ENCODE measurements at regions not wholly inside any gene's neighbourhood (a gene's known extent, or its start where the extent isn't known, plus 50 kb on each side); places are given as distances from the start of the nearest gene placed in this dataset.

DNA sequence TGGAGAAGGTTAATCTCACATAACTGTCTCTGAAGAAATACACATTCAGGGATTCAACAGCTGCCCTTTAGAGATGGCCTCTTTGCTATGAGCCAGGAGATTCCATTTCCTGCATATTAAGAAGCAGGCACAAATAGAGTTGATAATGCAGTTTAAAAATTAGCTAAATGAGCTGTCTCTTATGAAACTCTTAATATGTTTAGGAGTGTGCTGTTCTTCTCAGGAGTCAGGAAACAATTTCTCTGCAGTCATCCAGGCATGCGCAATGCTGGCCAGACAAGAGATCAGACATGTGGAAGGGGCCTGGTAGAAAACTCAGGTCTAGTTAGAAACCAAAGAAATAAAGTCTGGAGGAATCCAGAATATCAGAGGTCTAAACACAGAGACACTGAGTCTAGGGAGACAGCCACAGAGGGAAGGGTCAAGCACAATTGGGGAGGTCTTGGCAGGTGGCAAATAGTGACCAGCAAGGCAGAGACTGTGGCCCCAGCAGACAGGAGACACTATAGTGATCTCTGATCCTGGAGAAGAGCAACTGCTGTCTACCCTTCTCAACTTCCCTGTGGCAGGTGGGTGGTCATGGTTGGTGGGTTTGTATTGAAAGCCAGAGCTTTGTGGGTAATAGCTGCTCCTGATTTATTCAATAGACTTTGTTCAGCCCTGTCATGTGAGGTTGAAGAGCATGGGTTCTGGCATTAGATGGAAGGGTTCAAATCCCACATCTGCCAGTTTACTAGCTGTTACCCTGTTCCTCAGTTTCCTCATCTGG lies 185.8 kb upstream of the RMST start:
- no peak for DNase-seq

DNA sequence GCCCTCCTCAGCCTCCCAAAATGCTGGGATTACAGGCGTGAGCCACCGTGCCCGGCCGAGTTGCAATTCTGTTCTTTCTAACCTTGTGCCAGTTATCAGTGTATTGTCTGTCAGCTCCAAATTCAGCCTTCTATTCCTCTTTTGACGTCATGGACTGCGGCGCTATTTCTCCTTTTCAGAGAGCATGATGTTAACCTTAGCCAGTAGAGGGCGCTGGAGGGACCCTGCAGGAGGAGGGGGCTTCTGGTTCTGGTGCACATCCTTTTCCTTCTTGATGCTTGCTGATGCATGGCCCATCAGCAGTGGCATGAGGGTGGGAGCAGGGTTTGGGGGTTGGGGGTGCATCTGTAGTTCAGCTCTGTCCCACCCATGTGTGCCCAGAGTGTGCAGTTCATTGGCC lies 179.3 kb upstream of the RMST start:
- DNase-seq = no peak

DNA sequence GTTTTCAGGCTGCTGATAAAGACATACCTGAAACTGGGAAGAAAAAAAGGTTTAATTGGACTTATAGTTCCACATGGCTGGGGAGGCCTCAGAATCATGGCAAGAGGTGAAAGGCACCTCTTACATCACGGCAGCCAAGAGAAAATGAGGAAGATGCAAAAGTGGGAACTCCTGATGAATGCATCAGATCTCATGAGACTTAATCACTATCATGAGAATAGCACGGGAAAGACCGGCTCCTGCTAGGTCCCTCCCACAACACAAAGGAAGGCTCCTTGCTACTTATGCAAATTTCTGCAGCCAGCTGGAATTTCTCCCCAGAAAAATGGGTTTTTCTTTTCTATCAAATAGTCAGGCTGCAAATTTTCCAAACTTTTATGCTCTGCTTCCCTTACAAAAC lies 174.1 kb upstream of the RMST start:
- DNase-seq = no peak

DNA sequence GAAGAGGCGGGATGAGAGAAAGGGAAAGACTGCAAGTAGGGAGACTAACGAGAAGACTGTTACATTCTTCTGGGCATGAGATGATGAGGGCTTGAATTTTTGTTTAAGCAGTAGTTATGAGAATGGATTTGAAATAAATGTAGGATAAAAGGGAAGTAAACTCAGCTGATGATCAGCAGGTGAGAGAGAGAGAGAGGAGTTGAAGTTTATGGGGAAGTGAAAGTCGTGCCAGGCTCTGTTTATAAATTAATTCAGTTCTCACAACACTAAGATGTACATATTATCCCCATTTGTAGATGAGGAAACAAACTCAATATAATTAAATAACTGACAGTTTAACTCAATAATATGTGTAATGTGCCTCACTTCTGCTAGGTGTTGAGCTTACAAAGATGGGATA lies 170.0 kb upstream of the RMST start:
- no peak for DNase-seq

DNA sequence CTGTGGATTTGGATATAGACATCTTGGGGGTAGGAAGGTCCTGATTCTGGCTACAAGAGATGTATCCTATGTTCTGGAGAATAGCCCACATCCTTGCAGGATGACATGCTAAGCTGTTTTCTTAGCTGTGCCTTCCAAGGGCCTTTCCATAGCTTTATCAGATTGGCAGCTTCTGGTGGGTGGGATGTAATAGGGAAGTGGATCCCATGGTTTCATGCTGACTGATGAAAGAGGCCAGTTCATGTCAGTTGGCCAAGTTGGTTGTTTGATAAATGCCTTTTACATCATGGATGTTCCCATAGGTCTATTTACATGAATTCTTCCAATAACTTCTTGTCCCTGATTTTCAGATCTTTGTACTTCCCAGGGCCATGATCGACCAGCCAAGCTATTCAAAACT lies 169.1 kb upstream of the RMST start:
- DNase-seq = no peak

DNA sequence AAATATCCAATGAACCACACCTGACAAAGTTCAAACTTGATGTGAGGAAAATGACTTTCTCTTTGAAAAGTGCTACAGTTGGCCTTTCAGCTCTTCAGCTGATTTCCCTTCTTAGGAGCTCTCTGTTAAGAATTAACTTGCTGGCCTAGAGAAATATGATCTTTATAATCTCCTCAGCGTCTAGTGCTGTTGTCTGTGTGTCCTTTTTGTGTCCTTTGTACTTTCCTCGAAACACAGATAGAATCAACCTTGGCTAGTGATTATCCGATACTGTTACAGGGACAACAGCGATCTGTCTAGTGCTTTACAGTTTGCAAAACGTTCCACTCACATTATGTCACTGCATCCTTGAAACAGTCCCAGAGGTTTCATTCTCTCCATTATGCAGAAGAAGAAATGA lies 162.8 kb upstream of the RMST start:
- no peak for DNase-seq

DNA sequence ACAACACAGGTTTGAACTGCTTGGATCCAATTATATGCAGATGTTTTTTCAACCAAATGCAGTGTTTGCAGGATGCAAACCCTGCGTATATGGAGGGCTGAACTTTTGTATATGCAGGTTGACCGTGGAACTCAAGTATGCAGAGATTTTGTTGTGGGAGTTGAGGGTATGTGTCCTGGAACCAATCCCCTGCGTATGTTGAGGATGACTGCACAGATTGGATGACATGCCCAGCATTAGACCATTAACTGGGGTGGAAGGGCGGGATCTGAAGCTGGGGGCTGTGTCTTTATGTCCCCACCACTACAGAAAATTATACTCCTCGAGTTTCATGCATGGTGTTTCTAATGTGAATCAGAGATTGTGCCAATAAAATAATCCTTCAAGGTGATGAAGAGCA lies 162.2 kb upstream of the RMST start:
- no peak for DNase-seq

DNA sequence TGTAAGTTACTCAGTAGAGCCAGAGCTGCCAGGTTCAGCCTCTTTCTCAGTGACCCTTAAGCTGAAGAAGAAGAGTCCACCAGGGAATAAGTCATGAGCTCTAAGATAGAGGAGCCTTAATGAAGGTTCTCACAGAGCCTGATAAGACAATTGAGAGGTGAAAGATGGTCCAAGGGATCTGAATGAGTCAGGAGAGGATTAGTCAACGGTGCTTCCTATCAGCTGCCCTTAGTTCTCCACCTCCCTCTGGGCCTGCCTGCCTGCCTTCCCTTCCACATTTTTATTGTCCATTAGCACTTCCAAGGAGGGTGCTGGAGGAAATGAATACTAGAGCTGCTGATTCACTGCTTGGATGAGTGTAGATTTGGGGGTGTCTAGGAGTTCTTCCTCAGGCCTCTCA lies 161.7 kb upstream of the RMST start:
- DNase-seq = no peak

DNA sequence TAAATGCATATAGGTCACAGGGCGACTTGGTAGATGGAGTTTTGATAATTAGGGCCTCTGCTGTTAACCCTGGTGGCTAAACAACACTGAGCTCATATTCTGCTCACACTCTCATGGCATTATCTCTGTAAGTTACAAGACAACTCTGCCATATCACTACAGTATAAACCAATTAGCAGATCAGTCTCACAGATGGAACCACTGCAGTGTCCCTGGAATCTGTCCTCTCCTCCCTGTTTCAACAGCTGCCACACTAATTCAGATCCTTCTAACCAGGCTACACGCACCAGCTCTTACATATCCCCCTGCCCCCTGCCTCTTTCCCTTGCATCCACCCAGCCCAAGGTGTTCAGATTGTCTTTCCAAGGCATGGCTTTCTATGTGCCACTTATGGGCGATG lies 161.0 kb upstream of the RMST start:
- no peak for DNase-seq

DNA sequence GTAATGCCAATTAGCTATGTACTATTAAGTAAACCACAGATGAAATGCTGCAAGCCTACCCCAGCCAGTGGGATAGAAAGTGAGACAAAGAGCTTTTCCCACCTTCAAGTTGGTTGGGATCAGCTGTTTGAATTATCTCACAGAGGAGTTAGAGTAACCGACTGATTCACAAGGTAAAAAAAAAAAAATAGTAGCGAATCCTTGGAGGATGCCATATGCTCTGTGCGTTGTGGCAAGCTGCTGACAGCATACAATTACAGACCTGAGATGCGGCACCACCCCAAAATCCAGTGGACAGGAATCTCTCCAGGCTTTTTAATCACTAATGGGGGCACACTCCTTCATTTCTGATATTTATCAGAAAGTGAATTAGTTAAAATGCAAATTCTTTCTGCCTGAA lies 157.0 kb upstream of the RMST start:
- no peak for DNase-seq

DNA sequence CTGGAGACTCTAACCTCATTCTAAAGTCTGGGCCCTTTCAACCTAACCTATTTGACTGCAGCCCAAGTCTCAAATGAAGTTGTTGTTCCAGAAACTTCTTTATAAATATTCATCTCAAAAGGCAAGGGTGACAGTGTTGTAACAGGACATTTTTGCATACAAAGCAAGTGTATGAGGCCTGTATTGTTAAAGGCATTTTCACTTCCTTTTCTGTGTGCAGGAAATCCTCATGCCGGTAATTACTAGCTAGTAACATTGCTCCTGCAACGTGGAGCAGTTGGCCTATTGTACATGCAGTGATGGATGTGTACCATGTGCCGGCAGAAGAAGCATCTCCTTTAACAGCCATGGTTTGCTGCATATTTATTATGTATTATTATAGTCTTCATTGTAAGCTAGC lies 156.5 kb upstream of the RMST start:
- DNase-seq = no peak

DNA sequence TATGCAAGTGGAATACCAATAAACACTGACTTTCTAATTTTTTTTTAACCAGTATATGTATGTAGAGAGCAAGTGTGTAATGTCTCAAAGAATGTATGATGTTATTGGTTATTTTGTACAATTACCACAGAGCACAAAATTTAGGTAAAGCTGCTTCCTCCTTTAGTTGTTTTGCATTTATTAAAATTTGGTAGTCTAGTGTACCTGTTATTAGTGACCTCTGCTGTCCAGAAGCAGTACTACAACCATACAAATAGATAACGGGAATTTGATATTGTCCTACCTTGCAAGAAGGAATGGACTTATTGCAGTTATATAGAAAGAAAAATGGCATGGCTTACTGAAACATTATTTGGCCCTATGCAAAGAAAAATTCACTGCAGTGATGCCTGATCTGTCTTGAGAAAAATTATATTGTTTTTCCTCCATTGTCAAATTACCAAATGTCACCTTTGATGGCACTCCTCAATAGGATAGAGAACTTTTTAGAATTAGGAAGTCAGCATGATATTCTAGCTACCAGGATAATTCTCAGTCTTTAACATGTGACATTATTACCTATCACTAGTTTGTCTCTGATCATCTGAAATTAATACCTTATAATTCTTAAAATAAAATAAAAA lies 153.9 kb upstream of the RMST start:
- no peak for DNase-seq

DNA sequence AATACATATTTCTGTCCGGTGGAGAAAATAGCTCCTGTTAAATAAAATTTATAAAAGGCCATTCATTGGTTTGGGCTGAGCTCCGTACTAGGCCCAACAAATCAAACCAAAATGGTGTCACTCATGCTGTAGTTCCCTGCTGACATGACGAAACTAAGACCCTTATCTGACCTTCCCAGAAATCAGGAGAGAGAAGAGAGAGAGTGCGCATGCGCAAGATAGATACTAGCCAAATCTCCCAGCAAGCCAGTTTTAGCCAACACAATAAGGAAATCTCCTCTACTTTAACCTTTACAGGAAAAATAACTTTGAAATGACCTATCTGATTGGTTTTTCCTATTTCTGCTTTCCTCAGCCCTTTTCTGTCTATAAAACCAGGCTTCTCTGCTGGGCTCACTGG lies 152.7 kb upstream of the RMST start:
- no peak for DNase-seq

DNA sequence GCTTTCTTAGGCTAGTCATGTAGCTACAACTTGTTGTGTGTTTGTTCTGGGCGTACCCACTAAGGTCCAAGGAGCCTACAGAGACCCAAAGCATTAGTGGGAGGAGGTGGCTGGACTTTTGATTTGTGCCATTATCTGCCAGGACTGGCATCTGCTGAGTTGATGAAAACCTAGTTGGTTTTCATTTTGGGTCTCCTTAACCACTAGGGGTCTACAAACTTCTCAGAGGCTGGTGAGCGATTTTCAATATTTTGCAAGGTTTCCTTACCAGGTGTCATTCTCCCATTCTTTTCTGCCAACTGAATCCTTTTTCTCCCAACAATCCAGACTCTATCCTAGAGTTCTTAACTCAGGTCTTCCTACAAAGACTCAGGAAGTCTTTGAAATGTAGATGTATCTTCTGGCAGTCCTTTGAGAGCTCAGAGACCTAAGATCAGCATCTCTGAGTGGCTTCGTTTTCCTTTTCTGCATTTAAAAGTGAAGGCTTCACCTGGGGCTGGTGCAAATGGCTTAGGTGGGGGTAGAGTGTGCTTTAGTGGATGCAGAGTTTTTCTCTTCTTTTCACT lies 150.0 kb upstream of the RMST start:
- DNase-seq = no peak

DNA sequence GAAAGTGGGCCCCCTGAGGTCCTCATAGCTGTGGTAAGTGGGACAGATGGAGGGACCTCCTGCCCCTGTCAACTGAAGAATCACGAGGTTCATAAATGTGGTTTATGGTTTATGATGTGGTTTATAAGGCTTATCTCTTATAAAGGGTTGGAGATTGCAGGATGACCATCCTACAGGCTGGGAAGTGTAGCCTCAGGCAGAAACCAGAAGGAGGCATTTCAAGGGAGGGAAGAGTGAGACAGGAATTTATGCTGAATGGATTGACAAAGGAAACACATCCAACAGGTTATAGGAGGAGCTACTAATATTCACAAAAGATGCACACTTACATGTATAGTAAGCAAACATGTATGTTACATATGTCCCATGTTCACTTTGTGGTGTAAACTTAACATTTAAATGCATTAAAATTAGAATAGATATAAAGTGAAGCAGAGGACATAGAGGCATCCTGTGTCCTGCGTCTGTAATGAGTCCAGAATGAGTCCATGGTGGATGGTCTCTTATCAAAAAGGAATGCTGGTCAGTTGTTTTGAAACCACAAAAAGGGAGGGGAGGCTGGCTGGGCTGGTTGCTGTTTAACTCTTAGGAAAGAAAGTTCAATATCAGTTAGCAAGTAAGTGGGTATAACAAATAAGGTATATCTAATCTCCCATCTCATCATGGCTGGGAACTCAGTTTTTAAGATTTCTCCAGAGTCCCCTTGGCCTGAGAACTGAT lies 149.0 kb upstream of the RMST start:
- no peak for DNase-seq

DNA sequence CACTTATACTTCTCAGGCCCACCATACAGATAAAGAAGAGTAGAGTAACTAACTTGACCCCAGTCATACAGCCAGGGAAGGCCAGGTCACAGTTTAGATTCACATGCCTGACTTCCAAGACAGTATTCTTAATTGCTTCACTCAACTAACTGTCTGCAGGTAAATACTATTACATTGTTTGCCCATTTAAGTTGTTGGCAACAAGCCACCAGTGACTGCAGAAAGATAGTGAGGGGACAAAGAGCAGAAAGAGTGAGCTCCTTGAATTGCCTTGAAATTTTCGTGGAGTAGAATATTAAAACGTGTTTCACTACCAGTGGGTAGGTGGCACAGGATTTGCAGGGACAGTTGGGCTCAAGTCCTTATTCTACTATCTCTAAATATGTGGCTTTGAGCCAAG lies 146.3 kb upstream of the RMST start:
- no peak for DNase-seq

DNA sequence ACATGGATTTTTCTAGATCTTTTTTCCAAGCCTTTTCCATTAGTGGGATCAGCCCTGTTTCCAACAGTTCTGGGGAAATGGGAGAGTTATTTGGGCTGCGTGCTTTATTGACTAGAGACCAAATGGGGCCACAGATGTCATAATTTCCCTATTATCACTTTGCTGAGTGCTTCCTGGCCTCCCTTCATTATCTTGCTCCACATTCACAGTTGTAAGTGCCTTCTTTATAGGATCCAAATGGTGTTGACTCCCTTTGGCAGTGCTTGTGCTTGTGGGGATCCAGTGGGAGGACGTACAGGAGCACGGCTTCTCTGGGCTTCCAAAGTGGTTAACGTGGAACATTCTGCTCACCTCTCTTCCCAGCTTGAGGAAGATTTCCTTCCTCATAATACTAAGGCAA lies 141.0 kb upstream of the RMST start:
- no peak for DNase-seq

DNA sequence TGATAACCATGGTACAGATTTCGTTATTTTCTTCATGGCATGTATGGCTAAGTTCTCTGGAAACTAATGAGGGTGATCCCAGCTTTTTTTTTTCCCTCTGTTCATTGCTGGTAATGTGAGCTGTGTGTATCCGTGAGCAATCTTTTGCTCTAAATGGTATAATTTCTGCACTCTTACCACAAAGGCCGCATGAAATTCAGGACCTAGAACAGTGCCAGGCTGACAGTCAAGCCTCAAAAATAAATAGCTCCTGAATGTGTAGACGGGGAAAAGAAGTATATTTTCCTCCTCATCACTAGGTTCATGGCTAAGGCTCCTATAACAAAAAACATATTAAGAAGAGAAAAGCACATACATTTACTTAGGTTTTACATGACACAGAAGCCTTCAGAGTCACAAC lies 140.2 kb upstream of the RMST start:
- DNase-seq = no peak

DNA sequence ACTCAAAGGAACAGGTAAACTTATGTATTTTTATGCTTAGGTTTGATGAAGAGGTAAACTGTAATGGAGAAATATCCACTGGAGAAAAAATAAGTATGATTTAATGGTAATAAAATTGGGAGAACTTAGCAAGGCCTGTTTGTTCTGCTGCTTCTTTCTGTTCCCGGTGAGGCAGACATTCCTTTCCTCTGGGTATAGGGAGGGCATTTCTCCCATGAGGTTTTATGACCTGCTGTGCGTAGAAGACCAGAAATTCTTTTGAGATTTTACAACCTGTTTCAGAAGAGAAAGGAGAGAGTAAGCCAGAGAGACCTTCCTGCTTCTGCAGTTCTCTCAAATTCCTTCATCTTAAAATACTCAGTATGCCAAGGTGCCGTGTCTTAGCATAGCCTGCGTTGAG lies 139.4 kb upstream of the RMST start:
- DNase-seq = no peak

DNA sequence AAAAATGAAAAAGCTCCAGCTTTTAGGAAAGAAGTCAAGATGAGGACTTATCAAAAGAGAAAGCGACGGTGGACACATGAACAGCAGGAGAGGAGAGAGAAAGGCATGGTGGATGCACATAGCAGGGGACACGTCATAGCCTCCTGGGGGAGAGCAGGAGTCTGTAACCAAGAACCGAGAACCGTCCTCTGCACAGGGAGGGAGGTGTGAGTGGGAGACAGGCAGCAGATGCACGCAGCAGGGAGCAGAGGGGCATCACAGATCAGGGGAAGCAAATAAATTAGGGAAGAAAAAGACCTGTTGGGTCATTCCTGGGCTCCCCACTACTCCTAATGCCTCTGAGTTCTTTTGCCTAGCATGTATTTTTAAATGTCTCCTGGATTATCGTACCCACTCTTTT lies 138.1 kb upstream of the RMST start:
- DNase-seq = no peak

DNA sequence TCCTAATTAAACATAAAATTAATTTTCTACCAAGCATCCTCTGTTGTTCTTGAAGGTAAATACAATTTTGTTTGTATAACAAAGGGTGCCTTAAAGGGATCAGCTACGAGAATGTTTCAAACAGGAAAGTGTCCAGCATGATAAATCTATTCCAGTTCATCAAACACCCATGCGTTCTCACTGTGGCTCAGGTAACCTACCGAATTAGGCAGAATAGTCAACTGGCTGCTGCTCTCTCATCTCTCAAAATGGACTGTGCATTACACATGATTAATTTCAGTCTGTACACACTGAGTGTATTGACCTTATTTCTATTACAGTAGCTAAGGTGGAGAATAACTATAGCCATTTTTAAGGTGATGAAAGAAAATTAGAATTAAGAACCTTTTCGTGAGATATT lies 127.5 kb upstream of the RMST start:
- DNase-seq = no peak

DNA sequence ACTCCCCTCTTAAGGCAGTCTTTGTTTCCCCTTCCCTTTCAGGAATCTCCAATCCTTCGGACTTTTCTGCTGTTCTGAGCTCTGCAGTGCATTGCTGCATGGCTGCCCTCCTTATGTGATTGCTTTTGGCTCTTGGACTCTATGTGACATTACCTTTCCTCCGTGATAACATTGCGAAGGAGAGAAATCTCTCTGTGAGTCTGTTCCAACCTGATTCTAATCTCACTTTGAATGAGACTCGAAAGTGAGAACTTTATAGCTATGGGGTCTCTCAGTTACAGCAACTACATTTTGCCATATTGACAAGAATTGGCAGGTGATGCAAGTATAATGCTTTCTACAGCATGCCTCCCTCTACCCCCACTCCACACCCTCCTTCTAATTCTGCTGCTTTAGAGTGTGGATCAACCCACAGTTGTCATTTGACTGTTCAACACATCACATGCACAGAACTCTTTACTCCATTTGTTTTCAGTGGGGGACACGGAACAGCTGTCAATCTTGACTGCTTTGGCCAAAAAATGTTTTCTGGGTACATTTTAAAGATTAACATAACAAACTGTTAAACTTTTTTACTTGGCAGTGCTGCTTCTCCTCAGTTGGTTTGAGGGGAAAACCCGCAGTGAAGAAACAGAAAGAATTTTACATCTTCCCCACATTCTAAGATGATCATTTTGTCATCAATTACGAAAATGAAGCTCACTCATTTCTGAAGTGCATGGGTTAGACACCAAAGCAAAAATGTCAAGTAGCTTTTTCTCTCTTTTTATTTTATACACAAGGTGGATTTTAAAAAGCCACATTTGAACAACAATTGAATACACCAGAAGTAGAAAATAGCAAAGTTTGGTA lies 125.5 kb upstream of the RMST start:
- DNase-seq = no peak

DNA sequence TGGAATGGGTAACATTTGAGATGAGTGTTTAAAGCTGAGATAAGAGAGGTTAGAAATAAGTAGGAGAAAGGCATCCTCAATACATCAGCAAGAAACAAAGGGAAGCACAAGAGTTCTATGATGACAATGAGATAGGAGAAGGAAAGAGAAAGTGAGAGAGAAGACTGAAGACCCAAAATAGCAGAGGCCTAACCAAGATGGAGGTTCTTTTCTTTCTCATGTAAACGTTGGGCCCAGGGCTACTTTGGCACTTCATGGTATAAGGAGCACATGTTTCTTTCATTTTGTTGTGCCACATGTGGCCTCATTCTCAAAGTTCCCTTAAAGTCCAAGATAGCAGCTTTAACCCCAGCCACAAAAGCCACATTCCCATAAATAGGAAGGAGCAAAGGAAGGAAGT lies 120.5 kb upstream of the RMST start:
- DNase-seq = no peak

Measured in activated CD4-positive, alpha-beta T cell treated with anti-CD3 and anti-CD28 coated beads, Interleukin-2, amount 50 U/mL, for 4 hours (primary cell).